MM.1S (cell line): ENCODE measurements at regions not wholly inside any gene's neighbourhood (a gene's known extent, or its start where the extent isn't known, plus 50 kb on each side); places are given as distances from the start of the nearest gene placed in this dataset.

Source experiments
- DNase-seq: peaks from one replicate; pipeline ENCODE4 v3.0.0-alpha.2; 2015
- H2AFZ ChIP-seq: fragments of 300-600 bp; sonication (generic); 2 replicates; pipeline ENCODE4 v1.6.0; 2016; ENCODE audit warnings: antibody characterized with exemption, low read length
- H3F3A ChIP-seq: fragments of 300-600 bp; sonication (generic); 2 replicates; pipeline ENCODE4 v1.6.1; 2016; ENCODE audit warnings: mild to moderate bottlenecking, antibody characterized with exemption, low read length, moderate library complexity, mixed read lengths; ENCODE audit not compliant: insufficient read depth
- H3K27ac ChIP-seq: fragments of 300-600 bp; sonication (generic); 2 replicates; pipeline ENCODE4 v1.5.1; 2016; ENCODE audit warnings: mild to moderate bottlenecking, low read length
- H3K27me3 ChIP-seq: fragments of 300-600 bp; sonication (generic); replicated peaks from 2 replicates; pipeline ENCODE4 v1.6.0; 2016; ENCODE audit warnings: low read length; ENCODE audit not compliant: insufficient read depth
- H3K36me3 ChIP-seq: fragments of 300-600 bp; sonication (generic); replicated peaks from 2 replicates; pipeline ENCODE4 v1.6.1; 2016; ENCODE audit warnings: mild to moderate bottlenecking, low read length, mixed read lengths; ENCODE audit not compliant: insufficient read depth
- H3K4me1 ChIP-seq: fragments of 300-600 bp; sonication (generic); 2 replicates; pipeline ENCODE4 v1.6.1; 2016; ENCODE audit warnings: low read length, mixed read lengths
- H3K4me2 ChIP-seq: fragments of 300-600 bp; sonication (generic); 2 replicates; pipeline ENCODE4 v1.6.0; 2016; ENCODE audit warnings: low read depth, low read length
- H3K4me3 ChIP-seq: fragments of 300-600 bp; sonication (generic); 2 replicates; pipeline ENCODE4 v1.5.1; 2016; ENCODE audit warnings: low read length, mixed read lengths
- H3K79me2 ChIP-seq: fragments of 300-600 bp; sonication (generic); 2 replicates; pipeline ENCODE4 v1.6.1; 2016; ENCODE audit warnings: mixed run types, low read length, mixed read lengths
- H3K9ac ChIP-seq: fragments of 300-600 bp; sonication (generic); 2 replicates; pipeline ENCODE4 v1.6.1; 2016; ENCODE audit warnings: low read length, mixed read lengths
- H3K9me2 ChIP-seq: fragments of 300-600 bp; sonication (generic); replicated peaks from 2 replicates; pipeline ENCODE4 v1.6.1; 2016; ENCODE audit warnings: mild to moderate bottlenecking, low read length, mixed read lengths; ENCODE audit not compliant: insufficient read depth
- H3K9me3 ChIP-seq: fragments of 300-600 bp; sonication (generic); replicated peaks from 2 replicates; pipeline ENCODE4 v1.6.1; 2016; ENCODE audit warnings: mild to moderate bottlenecking, low read length, mixed read lengths; ENCODE audit not compliant: insufficient read depth
- H4K20me1 ChIP-seq: fragments of 300-600 bp; sonication (generic); 2 replicates; pipeline ENCODE4 v1.6.1; 2016; ENCODE audit warnings: mild to moderate bottlenecking, low read length, moderate library complexity, mixed read lengths; ENCODE audit not compliant: insufficient read depth
- EZH2 ChIP-seq: fragments of 300-600 bp; sonication (generic); optimal IDR thresholded peaks from 2 replicates; pipeline ENCODE3; 2017; ENCODE audit warnings: low read depth, mild to moderate bottlenecking, antibody characterized with exemption, low read length, mixed read lengths
- EZH2phosphoT487 ChIP-seq: fragments of 300-600 bp; sonication (generic); IDR thresholded peaks from 2 replicates; pipeline ENCODE4 v1.6.1; 2018; ENCODE audit warnings: antibody characterized with exemption, low read length
- TF ChIP-seq, protein P1 (sequence below): fragments of 300-600 bp; sonication (generic); IDR thresholded peaks from 2 replicates; pipeline ENCODE4 v1.5.1; 2016; ENCODE audit warnings: antibody characterized with exemption, low read length, mixed read lengths

- no peaks in the 10 kb centered on the region for H3F3A ChIP-seq
- no peaks in the 10 kb centered on the region for H3K36me3 ChIP-seq
- no peaks in the 10 kb centered on the region for H4K20me1 ChIP-seq
- H3K27ac ChIP-seq = no peak overlapping the region
- H3K9me2 ChIP-seq = no peaks in the 10 kb centered on the region
- H2AFZ ChIP-seq = no peak overlapping the region
- DNase-seq = no peak
- no peaks in the 10 kb centered on the region for H3K79me2 ChIP-seq
- TF ChIP-seq EZH2phosphoT487 = no peak
- H3K9ac ChIP-seq = no peak overlapping the region
- no peaks in the 10 kb centered on the region for H3K27me3 ChIP-seq
- no peak overlapping the region for H3K4me3 ChIP-seq
- H3K9me3 ChIP-seq = no peaks in the 10 kb centered on the region
- no peaks in the 10 kb centered on the region for H3K4me1 ChIP-seq
- H3K4me2 ChIP-seq = no peak overlapping the region
These were observed 517.7 kb downstream of the ETS1 start for GRCh38 chr11:128069665-128070064.

- H3F3A ChIP-seq = no peaks in the 10 kb centered on the region
- TF ChIP-seq EZH2phosphoT487 = no peak
- TF ChIP-seq, protein P1, sequence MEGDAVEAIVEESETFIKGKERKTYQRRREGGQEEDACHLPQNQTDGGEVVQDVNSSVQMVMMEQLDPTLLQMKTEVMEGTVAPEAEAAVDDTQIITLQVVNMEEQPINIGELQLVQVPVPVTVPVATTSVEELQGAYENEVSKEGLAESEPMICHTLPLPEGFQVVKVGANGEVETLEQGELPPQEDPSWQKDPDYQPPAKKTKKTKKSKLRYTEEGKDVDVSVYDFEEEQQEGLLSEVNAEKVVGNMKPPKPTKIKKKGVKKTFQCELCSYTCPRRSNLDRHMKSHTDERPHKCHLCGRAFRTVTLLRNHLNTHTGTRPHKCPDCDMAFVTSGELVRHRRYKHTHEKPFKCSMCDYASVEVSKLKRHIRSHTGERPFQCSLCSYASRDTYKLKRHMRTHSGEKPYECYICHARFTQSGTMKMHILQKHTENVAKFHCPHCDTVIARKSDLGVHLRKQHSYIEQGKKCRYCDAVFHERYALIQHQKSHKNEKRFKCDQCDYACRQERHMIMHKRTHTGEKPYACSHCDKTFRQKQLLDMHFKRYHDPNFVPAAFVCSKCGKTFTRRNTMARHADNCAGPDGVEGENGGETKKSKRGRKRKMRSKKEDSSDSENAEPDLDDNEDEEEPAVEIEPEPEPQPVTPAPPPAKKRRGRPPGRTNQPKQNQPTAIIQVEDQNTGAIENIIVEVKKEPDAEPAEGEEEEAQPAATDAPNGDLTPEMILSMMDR = no peak
- TF ChIP-seq EZH2 = no peak
- H2AFZ ChIP-seq = no peak overlapping the region
- H3K79me2 ChIP-seq = no peaks in the 10 kb centered on the region
- no peak overlapping the region for H3K27ac ChIP-seq
- no peak overlapping the region for H3K4me3 ChIP-seq
- no peaks in the 10 kb centered on the region for H4K20me1 ChIP-seq
- H3K4me1 ChIP-seq = no peaks in the 10 kb centered on the region
- H3K4me2 ChIP-seq = no peak overlapping the region
- H3K36me3 ChIP-seq = no peaks in the 10 kb centered on the region
- no peak overlapping the region for H3K9ac ChIP-seq
- DNase-seq = no peak
- H3K27me3 ChIP-seq = no peaks in the 10 kb centered on the region
- H3K9me3 ChIP-seq = no peaks in the 10 kb centered on the region
- no peaks in the 10 kb centered on the region for H3K9me2 ChIP-seq
These were observed 519.6 kb downstream of the ETS1 start for GRCh38 chr11:128067780-128068179.

DNA sequence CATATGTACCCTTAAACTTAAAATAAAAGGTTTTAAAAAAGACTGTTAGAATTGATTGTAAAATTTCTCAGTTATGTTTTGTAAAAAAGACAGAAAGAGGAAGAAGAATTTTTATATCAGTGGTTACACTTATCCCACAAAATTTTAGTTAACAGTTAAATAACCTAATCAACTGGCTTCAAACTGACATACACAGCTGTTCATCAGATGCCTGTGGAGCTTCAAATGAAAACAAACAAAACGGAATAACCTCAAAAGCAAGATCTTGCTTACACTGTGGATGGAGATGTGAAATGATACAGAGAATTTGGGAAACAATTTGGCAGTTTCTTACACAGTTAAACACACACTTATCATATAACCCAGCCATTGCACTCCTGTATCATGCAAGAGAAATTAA is 521.0 kb downstream of the ETS1 start:
- TF ChIP-seq, protein P1 = no peak
- TF ChIP-seq EZH2 (no peak), EZH2phosphoT487 (no peak)
- no peaks in the 10 kb centered on the region for H3K36me3 ChIP-seq
- H3K9me2 ChIP-seq = no peaks in the 10 kb centered on the region
- H3K9me3 ChIP-seq = no peaks in the 10 kb centered on the region
- H3F3A ChIP-seq = no peaks in the 10 kb centered on the region
- H2AFZ ChIP-seq = no peak overlapping the region
- H3K4me3 ChIP-seq = no peak overlapping the region
- no peak overlapping the region for H3K27ac ChIP-seq
- H3K27me3 ChIP-seq = no peaks in the 10 kb centered on the region
- H3K79me2 ChIP-seq = no peaks in the 10 kb centered on the region
- H4K20me1 ChIP-seq = no peaks in the 10 kb centered on the region
- no peak overlapping the region for H3K4me2 ChIP-seq
- no peak overlapping the region for H3K9ac ChIP-seq
- no peaks in the 10 kb centered on the region for H3K4me1 ChIP-seq
- DNase-seq = no peak

DNA sequence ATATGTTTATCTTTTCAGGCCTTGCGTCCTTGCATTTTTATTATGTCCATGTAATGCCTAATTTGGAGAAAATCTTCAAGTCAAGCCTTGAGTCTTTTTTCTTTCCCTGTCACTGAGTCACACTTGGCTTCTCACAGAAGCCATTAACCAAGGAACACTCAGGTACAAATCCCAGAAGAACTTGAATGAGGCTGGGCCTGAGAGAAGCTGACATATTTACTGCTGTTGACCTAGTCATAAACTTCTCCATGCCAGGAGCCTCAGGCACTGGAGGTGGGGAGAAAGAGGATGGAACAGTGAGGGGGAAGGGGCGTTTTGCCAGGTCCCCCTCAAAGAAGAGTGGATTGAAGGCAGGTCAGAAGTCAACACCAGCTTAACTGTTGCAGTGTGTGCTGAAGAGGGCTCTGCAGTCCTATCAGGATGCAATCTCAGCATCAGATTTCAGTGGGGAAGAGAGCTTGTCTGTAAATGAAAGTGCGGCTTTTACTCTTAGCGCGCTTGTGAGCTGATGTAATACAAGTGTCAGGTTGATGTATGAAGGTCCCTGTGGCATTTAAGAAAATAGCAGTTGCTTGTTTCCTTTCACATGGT is 526.0 kb downstream of the ETS1 start:
- no peak overlapping the region for H2AFZ ChIP-seq
- H3K36me3 ChIP-seq = no peaks in the 10 kb centered on the region
- no peak overlapping the region for H3K9ac ChIP-seq
- DNase-seq = no peak
- no peaks in the 10 kb centered on the region for H3K79me2 ChIP-seq
- no peaks in the 10 kb centered on the region for H3K27me3 ChIP-seq
- TF ChIP-seq, protein P1 = no peak
- TF ChIP-seq EZH2phosphoT487 (no peak), EZH2 (no peak)
- no peak overlapping the region for H3K4me3 ChIP-seq
- H3K4me2 ChIP-seq = no peak overlapping the region
- no peak overlapping the region for H3K27ac ChIP-seq
- H4K20me1 ChIP-seq = no peaks in the 10 kb centered on the region
- no peaks in the 10 kb centered on the region for H3K4me1 ChIP-seq
- H3F3A ChIP-seq = no peaks in the 10 kb centered on the region
- H3K9me2 ChIP-seq = no peaks in the 10 kb centered on the region
- no peaks in the 10 kb centered on the region for H3K9me3 ChIP-seq
